K562 (cell line): ENCODE measurements at regions not wholly inside any gene's neighbourhood (a gene's known extent, or its start where the extent isn't known, plus 50 kb on each side); places are given as distances from the start of the nearest gene placed in this dataset.

Experiments
- ATAC-seq: fragments of 200-7000 bp; cut with Tn5 transposase; 3 replicates; pipeline ENCODE4 v1.9.1; 2020; ENCODE audit warnings: moderate library complexity
- BruUV-seq: library from RNA; stranded (reverse); fragments of 400-500 nt; replicated peaks from 2 replicates; lab custom pipeline; 2021; lab: Mats Ljungman, UMichigan
- CTCF ChIA-PET: fragments of 300-600 bp; formaldehyde crosslinking; extraction: SDS; loops from one replicate; lab custom pipeline; 2021; ENCODE audit warnings: low intra/inter-chr PET ratio; lab: Yijun Ruan, JAX
- POLR2A ChIA-PET: fragments of 300-600, 350-650 bp; sonication (Branson Sonifier 250); formaldehyde crosslinking; extraction: SDS; loops from one replicate; lab custom pipeline; 2021; ENCODE audit warnings: antibody characterized with exemption, inconsistent platforms; lab: Yijun Ruan, JAX
- DNase-seq, 4 experiments: peaks; one replicate each; pipeline versions ENCODE4 v3.0.0 to v3.0.0-alpha.2; 2011 to 2018; ENCODE audit warnings: low spot score in 3 of 4, mixed read lengths in 3 of 4; ENCODE audit errors: extremely low read depth in 1 of 4
- FAIRE-seq: peaks from 2 replicates; lab custom pipeline; 2011; peaks lifted over from hg19 to GRCh38; lab: Jason Lieb, UNC
- H2AFZ ChIP-seq: 2 replicates; pipeline ENCODE4 v1.6.0; 2011; ENCODE audit warnings: low read depth, low read length, control low read depth, inconsistent platforms
- H3K27ac ChIP-seq: fragments of 200-600 bp; 3 replicates; pipeline ENCODE4 v1.8.0; 2011; ENCODE audit warnings: low read depth, mild to moderate bottlenecking, control low read depth, inconsistent platforms, low read length, moderate library complexity, mixed read lengths; ENCODE audit errors: extremely low read depth
- H3K27me3 ChIP-seq, 2 experiments: fragments of 300-600 bp in 1 of 2; 2 replicates in 1 of 2; 3 replicates in 1 of 2; pipeline versions ENCODE4 v1.6.0 to v1.8.0; 2011; ENCODE audit warnings: inconsistent platforms in 2 of 2, low read length in 2 of 2, mild to moderate bottlenecking in 1 of 2, mixed read lengths in 1 of 2, moderate library complexity in 1 of 2; ENCODE audit not compliant: control insufficient read depth in 2 of 2, insufficient read depth in 2 of 2
- H3K36me3 ChIP-seq: fragments of 300-600 bp; 3 replicates; pipeline ENCODE4 v1.8.0; 2011; ENCODE audit warnings: mild to moderate bottlenecking, low read length, inconsistent platforms; ENCODE audit not compliant: control insufficient read depth, insufficient read depth
- H3K4me1 ChIP-seq, 2 experiments: fragments of 200-600 bp in 1 of 2; replicated peaks in 1 of 2; 2 replicates in 1 of 2; 3 replicates in 1 of 2; pipeline versions ENCODE4 v1.5.1 to v1.8.0; 2011; ENCODE audit warnings: inconsistent platforms in 2 of 2, low read length in 2 of 2, mild to moderate bottlenecking in 1 of 2, mixed read lengths in 1 of 2, moderate library complexity in 1 of 2; ENCODE audit not compliant: control insufficient read depth in 2 of 2, insufficient read depth in 2 of 2
- H3K4me2 ChIP-seq: 2 replicates; pipeline ENCODE4 v1.6.1; 2011; ENCODE audit warnings: low read length, control low read depth, inconsistent platforms, mixed read lengths; ENCODE audit not compliant: insufficient read depth
- H3K4me3 ChIP-seq: fragments of 200-600 bp; sonication (generic), shearing (Covaris generic); 2 replicates; pipeline ENCODE4 v1.5.1; 2016; ENCODE audit warnings: control low read depth, inconsistent platforms
- H3K79me2 ChIP-seq: fragments of 200-600 bp; 3 replicates; pipeline ENCODE4 v1.8.0; 2011; ENCODE audit warnings: low read length, inconsistent platforms; ENCODE audit not compliant: control insufficient read depth, insufficient read depth
- H3K9ac ChIP-seq, 2 experiments: 2 replicates each; pipeline versions ENCODE4 v1.6.0 to v1.6.1; 2011; ENCODE audit warnings: low read depth in 2 of 2, low read length in 2 of 2, control low read depth in 1 of 2, inconsistent platforms in 1 of 2, mild to moderate bottlenecking in 1 of 2, mixed read lengths in 1 of 2; ENCODE audit not compliant: insufficient read depth in 1 of 2
- H3K9me1 ChIP-seq: one replicate; pipeline ENCODE4 v1.6.0; 2011; ENCODE audit warnings: inconsistent platforms, mild to moderate bottlenecking, low read length, moderate library complexity; ENCODE audit not compliant: control insufficient read depth, insufficient read depth
- H3K9me3 ChIP-seq: replicated peaks from 2 replicates; pipeline ENCODE4 v1.5.1; 2011; ENCODE audit warnings: low read depth, low read length, inconsistent platforms; ENCODE audit not compliant: control insufficient read depth, insufficient read depth
- H4K20me1 ChIP-seq: replicated peaks from 2 replicates; pipeline ENCODE4 v1.6.1; 2011; ENCODE audit warnings: low read length, inconsistent platforms, mixed read lengths; ENCODE audit not compliant: control insufficient read depth, insufficient read depth
- BCL6 ChIP-seq: fragments of 250-450 bp; sonication (Bioruptor Pico); IDR thresholded peaks from 2 replicates; pipeline ENCODE4 v1.4.0; 2020
- BCOR ChIP-seq: fragments of 450-650 bp; IDR thresholded peaks from 2 replicates; pipeline ENCODE4 v1.6.1; 2016
- DNMT1 ChIP-seq: fragments of 450-650 bp; IDR thresholded peaks from 2 replicates; pipeline ENCODE4 v1.6.1; 2016; ENCODE audit warnings: antibody characterized with exemption, mild to moderate bottlenecking
- ELF1 ChIP-seq: fragments of 200-800 bp; sonication (Bioruptor generic); IDR thresholded peaks from 2 replicates; pipeline ENCODE4 v1.6.1; 2016; ENCODE audit warnings: missing genetic modification characterization, missing compliant biosample characterization
- ETS2 ChIP-seq: IDR thresholded peaks from 2 replicates; pipeline ENCODE4 v1.6.1; 2016; ENCODE audit warnings: borderline replicate concordance, missing genetic modification characterization, mild to moderate bottlenecking, moderate library complexity, missing compliant biosample characterization; ENCODE audit not compliant: poor library complexity, severe bottlenecking
- FOSL1 ChIP-seq: fragments of 200-800 bp; sonication (Bioruptor generic); conservative IDR thresholded peaks from 2 replicates; pipeline ENCODE4 v1.6.1; 2016; ENCODE audit warnings: missing genetic modification characterization, missing compliant biosample characterization
- MITF ChIP-seq: IDR thresholded peaks from 2 replicates; pipeline ENCODE4 v1.6.1; 2014; ENCODE audit warnings: antibody characterized with exemption
- NUFIP1 ChIP-seq: fragments of 450-650 bp; IDR thresholded peaks from 2 replicates; pipeline ENCODE4 v1.6.1; 2018; ENCODE audit not compliant: partially characterized antibody
- RAD21 ChIP-seq, 2 experiments: fragments of 250-450 bp in 1 of 2; fragments of 450-650 bp in 1 of 2; sonication (Bioruptor Pico) in 1 of 2; formaldehyde crosslinking in 1 of 2; IDR thresholded peaks in 1 of 2; conservative IDR thresholded peaks in 1 of 2; 2 replicates each; pipeline versions ENCODE4 v1.4.0 to v1.8.0; 2020 to 2022; ENCODE audit warnings: mild to moderate bottlenecking in 2 of 2, moderate library complexity in 1 of 2
- SRSF3 ChIP-seq: fragments of 200-400 bp; formaldehyde crosslinking; IDR thresholded peaks from 2 replicates; pipeline ENCODE4 v1.6.1; 2016; ENCODE audit warnings: mild to moderate bottlenecking, low read length, moderate library complexity; ENCODE audit not compliant: insufficient read depth
- STAG1 ChIP-seq: sonication (generic); formaldehyde crosslinking; IDR thresholded peaks from 2 replicates; pipeline ENCODE4 v1.5.0; 2020; ENCODE audit warnings: missing genetic modification reagents, borderline replicate concordance
- TCF3 ChIP-seq: sonication (generic); formaldehyde crosslinking; IDR thresholded peaks from 2 replicates; pipeline ENCODE4 v1.4.0; 2020; ENCODE audit warnings: mild to moderate bottlenecking, missing genetic modification reagents
- ZKSCAN3 ChIP-seq: fragments of 250-450 bp; sonication (Bioruptor Pico); IDR thresholded peaks from 2 replicates; pipeline ENCODE4 v1.4.0; 2020
- ZNF384 ChIP-seq: IDR thresholded peaks from 2 replicates; pipeline ENCODE4 v1.6.1; 2012; ENCODE audit warnings: low read depth, low read length, improper control_type of control experiment
- ZNF79 ChIP-seq: fragments of 250-450 bp; sonication (Bioruptor Pico); IDR thresholded peaks from 2 replicates; pipeline ENCODE4 v1.4.0; 2020; ENCODE audit warnings: low read depth, mild to moderate bottlenecking, moderate library complexity
- in situ Hi-C: fragments of 300-500 bp; cut with MboI; formaldehyde crosslinking; loops from 4 replicates; pipeline ENCODE4 v1.15.0; 2018; ENCODE audit warnings: inconsistent platforms, mixed read lengths
- intact Hi-C: fragments of 100-400 bp; cut with micrococcal nuclease; formaldehyde crosslinking; loops from 2 replicates; pipeline ENCODE4 v1.14.2; 2022

DNA sequence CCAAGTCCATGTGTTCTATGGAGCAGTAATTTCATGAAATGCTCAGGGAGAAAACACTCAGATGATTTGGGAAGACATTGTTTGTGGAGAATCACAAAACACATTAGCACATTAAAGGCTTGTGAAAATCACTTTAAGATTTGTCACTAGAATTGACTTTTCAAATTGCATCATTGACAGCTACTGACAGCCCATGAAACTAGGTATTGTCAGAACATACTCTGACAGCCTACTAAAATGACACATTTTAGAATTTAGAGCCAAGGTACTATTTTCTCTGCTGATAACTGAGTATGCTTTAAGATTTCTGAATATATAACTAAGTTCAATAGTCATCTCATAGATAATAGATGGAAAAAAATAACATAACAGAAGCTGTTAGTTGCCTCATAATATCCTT is 67.4 kb upstream of the FOXC1 start:
- no peak for ATAC-seq
- FAIRE-seq, result no peak
- Histone ChIP-seq H3K9ac (no peak overlapping the region), H3K27ac (no peak overlapping the region), H2AFZ (no peak overlapping the region), H3K4me2 (no peak overlapping the region), H3K9me3 (no peaks in the 10 kb centered on the region), H3K36me3 (no peaks in the 10 kb centered on the region), H3K9me1 (no peaks in the 10 kb centered on the region), H3K79me2 (no peaks in the 10 kb centered on the region), H3K4me3 (no peak overlapping the region), H3K27me3 (peaks cover 13 to 22% of the 10 kb centered on the region in 2 experiments; a peak in 3 of 5 replicates), H3K4me1 (no peaks in the 10 kb centered on the region), H4K20me1 (no peaks in the 10 kb centered on the region)
- CTCF ChIA-PET, result no interaction called here
- intact Hi-C loops, result no loop called here
- POLR2A ChIA-PET, result no interaction called here
- no TSS peak for BruUV-seq
- in situ Hi-C loops, result no loop called here
- no peak for TF ChIP-seq STAG1 (CRISPR knock-in tag)
- no peak for TF ChIP-seq BCL6 (CRISPR knock-in tag)
- no peak for TF ChIP-seq ZNF384
- TF ChIP-seq RAD21 (CRISPR knock-in tag; conservative IDR thresholded peaks at IDR 0.05 in 1 of 2, IDR thresholded peaks at IDR 0.05 in 1 of 2), result no peak
- TF ChIP-seq SRSF3, result no peak
- TF ChIP-seq ZKSCAN3 (CRISPR knock-in tag), result no peak
- no peak for TF ChIP-seq ETS2
- TF ChIP-seq NUFIP1, result no peak
- no peak for TF ChIP-seq ZNF79 (CRISPR knock-in tag)
- TF ChIP-seq BCOR, result no peak
- TF ChIP-seq ELF1 (tag), result no peak
- no peak for TF ChIP-seq MITF
- no peak for TF ChIP-seq DNMT1
- no peak for TF ChIP-seq TCF3 (CRISPR knock-in tag)
- no peak for TF ChIP-seq FOSL1 (tag)
- DNase-seq, result no peak
